SK-N-MC (cell line): ENCODE measurements at regions not wholly inside any gene's neighbourhood (a gene's known extent, or its start where the extent isn't known, plus 50 kb on each side); places are given as distances from the start of the nearest gene placed in this dataset.

Source experiments
- EZH2 ChIP-seq: fragments of 200-600 bp; sonication (generic); IDR thresholded peaks from one replicate; pipeline ENCODE4 v1.6.1; 2017; ENCODE audit warnings: antibody characterized with exemption
- FOXP2 ChIP-seq: optimal IDR thresholded peaks from 2 replicates; pipeline ENCODE3; 2011; ENCODE audit warnings: mild to moderate bottlenecking, moderate library complexity; ENCODE audit not compliant: insufficient read depth; ENCODE audit errors: extremely low read length, control extremely low read depth
- POLR2AphosphoS5 ChIP-seq: IDR thresholded peaks from 2 replicates; pipeline ENCODE4 v1.6.1; 2012; ENCODE audit warnings: mild to moderate bottlenecking, low read depth, low read length, borderline replicate concordance

- TF ChIP-seq POLR2AphosphoS5 (no peak), EZH2 (no peak), FOXP2 (no peak)
Observed at GRCh38 chr2:7586898-7587297, 669.7 kb downstream of the RNF144A start.
